KMS-11 (cell line): ENCODE measurements at regions not wholly inside any gene's neighbourhood (a gene's known extent, or its start where the extent isn't known, plus 50 kb on each side); places are given as distances from the start of the nearest gene placed in this dataset.

ENCODE experiments used
- H2AFZ ChIP-seq: fragments of 200-600 bp; sonication (generic); 2 replicates; pipeline ENCODE4 v1.6.1; 2016; ENCODE audit warnings: antibody characterized with exemption, mixed run types, low read depth
- H3K27ac ChIP-seq: fragments of 200-600 bp; sonication (generic); 2 replicates; pipeline ENCODE4 v1.6.1; 2016; ENCODE audit warnings: mild to moderate bottlenecking, mixed run types
- H3K27me3 ChIP-seq: fragments of 200-600 bp; sonication (generic); 2 replicates; pipeline ENCODE4 v1.6.1; 2017; ENCODE audit warnings: mild to moderate bottlenecking, low read depth, mixed run types, moderate library complexity; ENCODE audit not compliant: insufficient read depth
- H3K36me3 ChIP-seq: fragments of 200-600 bp; sonication (generic); 2 replicates; pipeline ENCODE4 v1.6.1; 2017; ENCODE audit warnings: mild to moderate bottlenecking, mixed run types; ENCODE audit not compliant: insufficient read depth
- H3K4me1 ChIP-seq: fragments of 200-600 bp; sonication (generic); 2 replicates; pipeline ENCODE4 v1.6.1; 2016; ENCODE audit warnings: mild to moderate bottlenecking, low read depth, mixed run types; ENCODE audit not compliant: poor library complexity, severe bottlenecking
- H3K4me2 ChIP-seq: fragments of 200-600 bp; sonication (generic); 2 replicates; pipeline ENCODE4 v1.7.0; 2016; ENCODE audit warnings: mild to moderate bottlenecking, mixed run types
- H3K4me3 ChIP-seq: fragments of 200-600 bp; sonication (generic); IDR thresholded peaks from 2 replicates; pipeline ENCODE4 v1.6.1; 2017; ENCODE audit warnings: low read depth, low read length, mixed read lengths; ENCODE audit not compliant: insufficient read depth
- H3K79me2 ChIP-seq: fragments of 200-600 bp; sonication (generic); 2 replicates; pipeline ENCODE4 v1.6.1; 2016; ENCODE audit warnings: low read depth, mixed run types; ENCODE audit not compliant: insufficient read depth
- H3K9ac ChIP-seq: fragments of 200-600 bp; sonication (generic); 2 replicates; pipeline ENCODE4 v1.6.1; 2016; ENCODE audit warnings: mild to moderate bottlenecking, mixed run types
- H4K20me1 ChIP-seq: fragments of 200-600 bp; sonication (generic); 2 replicates; pipeline ENCODE4 v1.6.1; 2016; ENCODE audit warnings: mild to moderate bottlenecking, mixed run types; ENCODE audit not compliant: insufficient read depth
- CTCF ChIP-seq: fragments of 200-600 bp; sonication (generic); conservative IDR thresholded peaks from 2 replicates; pipeline ENCODE4 v1.6.1; 2017; ENCODE audit warnings: low read depth, mild to moderate bottlenecking, antibody characterized with exemption, low read length, moderate library complexity, mixed read lengths

GRCh38 chr14:39765676-39766075, 333.4 kb upstream of the FBXO33 start:
- Histone ChIP-seq H3K27ac (no peak overlapping the region), H3K79me2 (no peaks in the 10 kb centered on the region), H3K9ac (no peak overlapping the region), H3K4me1 (no peaks in the 10 kb centered on the region), H3K4me3 (no peak overlapping the region), H2AFZ (no peak overlapping the region), H3K27me3 (no peaks in the 10 kb centered on the region), H4K20me1 (no peaks in the 10 kb centered on the region), H3K4me2 (no peak overlapping the region), H3K36me3 (no peaks in the 10 kb centered on the region)
- no peak for TF ChIP-seq CTCF

GRCh38 chr14:39763402-39763890, 331.2 kb upstream of the FBXO33 start:
- Histone ChIP-seq H3K79me2 (no peaks in the 10 kb centered on the region), H4K20me1 (no peaks in the 10 kb centered on the region), H2AFZ (no peak overlapping the region), H3K4me3 (no peak overlapping the region), H3K27ac (no peak overlapping the region), H3K27me3 (no peaks in the 10 kb centered on the region), H3K9ac (no peak overlapping the region), H3K4me1 (no peaks in the 10 kb centered on the region), H3K4me2 (no peak overlapping the region), H3K36me3 (no peaks in the 10 kb centered on the region)
- TF ChIP-seq CTCF, result no peak

GRCh38 chr14:39762576-39763401, 330.6 kb upstream of the FBXO33 start:
- no peaks in the 10 kb centered on the region for H3K36me3 ChIP-seq
- H3K4me1 ChIP-seq, result no peaks in the 10 kb centered on the region
- H2AFZ ChIP-seq, result no peak overlapping the region
- H3K27me3 ChIP-seq, result no peaks in the 10 kb centered on the region
- H3K9ac ChIP-seq, result no peak overlapping the region
- no peaks in the 10 kb centered on the region for H3K79me2 ChIP-seq
- TF ChIP-seq CTCF, result no peak
- H3K4me3 ChIP-seq, result no peak overlapping the region
- no peak overlapping the region for H3K27ac ChIP-seq
- no peaks in the 10 kb centered on the region for H4K20me1 ChIP-seq
- H3K4me2 ChIP-seq, result no peak overlapping the region

GRCh38 chr14:39755269-39755878, 323.1 kb upstream of the FBXO33 start:
- H3K4me3 ChIP-seq, result no peak overlapping the region
- H3K27me3 ChIP-seq, result no peaks in the 10 kb centered on the region
- H3K4me2 ChIP-seq, result no peak overlapping the region
- no peaks in the 10 kb centered on the region for H3K36me3 ChIP-seq
- H3K79me2 ChIP-seq, result no peaks in the 10 kb centered on the region
- H3K4me1 ChIP-seq, result no peaks in the 10 kb centered on the region
- TF ChIP-seq CTCF, result no peak
- no peaks in the 10 kb centered on the region for H4K20me1 ChIP-seq
- H2AFZ ChIP-seq, result no peak overlapping the region
- H3K9ac ChIP-seq, result no peak overlapping the region
- H3K27ac ChIP-seq, result no peak overlapping the region
